ENCODE measurements at regions not wholly inside any gene's neighbourhood (a gene's known extent, or its start where the extent isn't known, plus 50 kb on each side); places are given as distances from the start of the nearest gene placed in this dataset.
A peak's percentile ranks its signal among the peaks of the same experiment; 100 is the strongest.
"Not testable (repeated sequence)": the region's sequence is repeated elsewhere in the genome, so short reads cannot be mapped to it uniquely, and the experiment has no call there.

DNA sequence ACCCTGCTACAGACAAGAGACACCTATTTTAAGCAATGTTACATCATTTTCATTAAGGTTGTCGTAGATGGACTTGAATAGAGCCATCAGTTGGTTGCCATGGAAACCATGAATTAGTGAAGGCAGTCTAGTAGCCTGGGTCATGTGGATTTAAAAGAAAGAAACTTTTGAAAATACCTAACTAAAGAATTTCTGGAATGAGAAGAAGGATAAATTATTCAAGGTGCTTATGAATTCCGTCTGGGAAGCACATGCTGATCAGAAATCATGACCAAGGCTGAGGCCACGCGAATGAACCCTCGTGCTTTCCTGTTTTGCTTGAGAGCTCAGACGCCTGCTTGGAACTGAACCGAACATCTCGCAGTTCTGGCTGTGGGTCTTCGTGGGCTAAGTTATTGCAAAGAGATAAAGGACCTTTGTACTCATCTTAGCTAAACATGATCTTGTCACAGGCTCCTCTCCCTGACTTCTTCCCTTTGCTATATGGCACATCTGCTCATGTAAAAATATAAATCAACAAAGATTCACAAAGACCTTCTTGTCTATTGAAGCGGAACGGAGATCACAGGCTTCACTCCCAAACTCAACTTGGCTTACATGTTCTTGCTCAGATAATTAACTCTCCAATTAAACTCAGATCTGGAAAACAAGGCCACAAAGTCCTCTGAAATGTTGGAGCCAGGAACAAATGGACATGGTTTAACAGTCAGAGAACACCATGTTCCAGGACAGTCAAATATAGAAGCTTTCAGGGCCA is 140.2 kb downstream of the NUFIP1 start:
- peak; percentile 93 for DNase-seq (ENCODE audit: low read depth)

DNA sequence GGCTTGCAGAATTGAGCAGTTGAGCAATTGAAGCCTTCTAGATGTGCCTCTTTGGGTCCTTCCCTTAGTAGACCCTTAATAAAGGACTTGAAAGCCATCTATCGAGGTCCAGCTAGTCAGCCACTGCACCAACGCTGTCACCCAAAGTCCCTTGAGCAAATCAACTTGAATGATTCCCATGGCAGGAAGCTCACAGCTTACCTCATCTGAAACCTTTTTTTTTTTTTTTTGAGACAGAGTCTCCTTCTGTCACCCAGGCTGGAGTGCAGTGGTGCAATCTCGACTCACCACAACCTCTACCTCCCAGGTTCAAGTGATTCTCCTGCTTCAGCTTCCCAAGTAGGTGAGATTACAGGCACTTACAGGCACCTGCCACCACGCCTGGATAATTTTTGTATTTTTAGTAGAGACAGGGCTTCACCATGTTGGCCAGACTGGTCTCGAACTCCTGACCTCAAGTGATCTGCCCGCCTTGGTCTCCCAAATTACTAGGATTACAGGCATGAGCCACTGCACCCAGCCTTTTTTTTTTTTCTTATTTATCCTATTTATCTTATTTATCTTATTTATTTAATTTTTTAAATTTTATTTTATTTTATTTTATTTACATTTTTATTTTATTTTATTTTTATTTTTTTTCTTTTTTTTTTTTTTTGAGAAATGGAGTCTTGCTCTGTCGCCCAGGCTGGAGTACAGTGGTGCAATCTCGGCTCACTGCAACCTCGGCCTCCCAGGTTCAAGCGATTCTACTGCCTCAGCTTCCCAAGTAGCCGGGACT is 143.8 kb downstream of the NUFIP1 start:
- DNase-seq (ENCODE audit: low read depth), result peak; percentile 31

DNA sequence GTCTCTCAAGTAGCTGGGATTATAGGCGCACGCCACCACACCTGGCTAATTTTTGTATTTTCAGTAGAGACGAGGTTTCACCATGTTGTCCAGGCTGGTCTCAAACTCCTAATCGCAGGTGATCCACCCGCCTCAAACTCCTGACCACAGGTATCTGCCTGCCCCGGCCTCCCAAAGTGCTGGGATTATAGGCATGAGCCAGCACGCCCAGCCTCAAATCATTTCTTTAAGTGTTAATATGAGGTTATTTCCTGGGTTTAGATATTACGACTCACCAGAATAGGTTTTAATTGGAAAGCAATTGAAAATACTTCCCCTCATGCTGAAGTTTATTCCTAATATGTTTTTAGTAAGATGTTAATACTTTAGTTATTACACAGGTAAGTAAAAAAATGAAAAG is 144.5 kb downstream of the NUFIP1 start:
- no peak for DNase-seq (ENCODE audit: low read depth)

DNA sequence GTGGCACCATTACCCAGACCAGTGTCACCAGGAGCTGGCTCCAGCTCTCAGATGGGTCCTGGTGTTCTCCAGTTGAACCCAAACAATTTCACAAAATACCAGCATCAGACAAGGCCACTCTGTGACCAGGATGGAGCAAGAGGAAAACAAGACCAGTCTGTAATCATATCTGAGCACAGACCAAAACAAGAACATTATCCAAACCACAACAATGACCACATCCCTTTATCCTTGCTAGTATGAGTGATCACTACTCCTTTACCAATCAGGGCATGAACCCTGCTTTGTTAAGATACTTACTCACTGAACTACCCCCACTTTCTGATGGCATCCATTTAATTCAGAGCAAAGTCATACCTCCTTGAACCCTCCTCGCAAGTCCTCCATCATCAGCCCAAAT is 145.9 kb downstream of the NUFIP1 start:
- peak; percentile 74 for DNase-seq (ENCODE audit: low read depth)

DNA sequence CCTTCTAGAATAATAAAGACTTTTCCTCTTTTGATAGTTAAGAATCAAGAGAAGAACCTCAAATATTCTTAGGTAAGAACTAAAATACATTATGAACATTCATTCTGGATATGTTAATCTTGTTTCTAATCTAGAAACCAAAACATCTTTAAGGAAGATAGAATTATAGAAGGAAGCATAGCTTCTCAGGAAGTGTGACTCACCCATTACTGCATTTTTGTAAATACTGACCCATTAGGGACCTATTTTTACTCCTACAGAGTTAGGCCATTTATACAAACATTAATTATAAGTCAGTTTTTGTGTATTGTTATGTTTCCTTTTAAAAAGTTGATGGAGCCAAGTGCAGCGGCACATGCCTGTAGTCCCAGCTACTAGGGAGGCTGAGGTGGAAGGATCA is 147.1 kb downstream of the NUFIP1 start:
- peak; percentile 57 for DNase-seq (ENCODE audit: low read depth)

DNA sequence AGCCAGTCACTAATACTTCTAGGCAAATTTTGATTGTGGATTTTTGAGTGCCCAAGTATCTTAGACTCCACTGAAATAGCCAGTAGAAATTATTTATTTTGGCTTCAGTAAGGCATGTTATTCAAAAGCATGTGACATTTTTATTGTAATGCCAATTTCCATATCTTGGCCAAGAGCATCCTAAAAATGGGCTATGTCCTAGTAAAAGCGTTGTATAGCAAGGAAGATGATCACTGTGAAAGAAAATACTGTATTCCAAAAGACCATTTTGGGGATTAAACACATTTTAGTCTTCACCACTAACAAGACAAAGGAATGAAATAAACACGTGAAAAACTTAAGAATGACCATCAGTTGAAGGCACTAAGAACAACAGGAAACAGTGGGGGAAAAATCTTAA is 149.1 kb downstream of the NUFIP1 start:
- DNase-seq (ENCODE audit: low read depth), result no peak

DNA sequence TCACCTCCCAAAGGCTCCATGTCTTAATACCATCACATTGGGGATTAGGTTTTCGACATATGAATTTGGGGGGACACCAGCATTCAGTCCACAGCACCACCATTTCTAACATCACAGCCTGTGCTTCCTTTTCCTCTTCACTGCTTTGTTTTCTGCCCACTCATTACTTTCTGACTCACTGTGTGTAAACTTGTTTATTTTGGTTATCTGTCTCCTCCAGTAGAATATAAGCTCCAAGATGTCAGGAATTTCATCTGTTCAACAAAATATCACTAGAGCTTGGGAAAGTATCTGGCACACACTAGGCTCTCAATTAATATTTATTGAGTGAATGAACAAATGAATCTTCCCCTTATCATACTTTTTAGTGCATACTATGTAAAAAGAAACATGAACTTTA is 152.0 kb downstream of the NUFIP1 start:
- peak; percentile 55 for DNase-seq (ENCODE audit: low read depth)

DNA sequence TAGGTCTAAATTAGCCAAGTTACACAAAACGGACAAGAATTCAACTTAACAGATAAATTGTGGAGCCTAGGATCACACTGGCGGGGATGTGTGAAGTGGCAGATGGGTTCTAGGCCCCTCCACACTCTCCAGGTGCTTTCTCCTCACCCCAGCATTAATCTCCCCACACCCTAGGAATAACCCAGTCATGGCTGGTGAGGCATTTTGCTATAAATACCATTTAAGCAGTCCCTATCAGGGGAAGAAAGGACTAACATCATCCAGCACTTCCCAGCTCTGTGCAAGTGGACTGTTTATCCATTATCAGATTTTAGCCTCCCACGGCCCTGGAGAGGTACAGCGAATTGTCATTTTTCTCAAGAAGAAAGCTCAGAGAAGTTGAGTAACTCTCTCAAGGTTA is 154.9 kb downstream of the NUFIP1 start:
- no peak for DNase-seq (ENCODE audit: low read depth)

DNA sequence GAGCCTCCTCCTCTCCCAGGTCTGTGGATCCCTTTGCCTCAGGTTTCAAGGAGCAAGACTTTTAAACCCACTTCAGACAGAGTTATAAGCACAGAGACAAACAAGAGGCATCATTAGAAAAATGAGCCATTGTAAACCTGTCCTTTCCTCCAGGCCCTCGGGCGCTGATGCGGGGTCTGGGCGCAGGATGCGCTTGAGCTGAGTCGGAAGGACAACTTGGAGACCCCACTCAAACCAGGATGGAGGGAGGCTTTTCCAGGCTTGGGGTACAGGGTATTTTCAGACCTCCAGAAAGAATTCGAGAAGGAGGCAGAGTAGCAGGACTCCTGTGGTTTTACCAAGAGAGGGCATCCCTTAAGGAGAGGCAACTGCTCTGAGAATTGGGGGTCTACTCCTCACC is 155.6 kb downstream of the NUFIP1 start:
- no peak for DNase-seq (ENCODE audit: low read depth)

DNA sequence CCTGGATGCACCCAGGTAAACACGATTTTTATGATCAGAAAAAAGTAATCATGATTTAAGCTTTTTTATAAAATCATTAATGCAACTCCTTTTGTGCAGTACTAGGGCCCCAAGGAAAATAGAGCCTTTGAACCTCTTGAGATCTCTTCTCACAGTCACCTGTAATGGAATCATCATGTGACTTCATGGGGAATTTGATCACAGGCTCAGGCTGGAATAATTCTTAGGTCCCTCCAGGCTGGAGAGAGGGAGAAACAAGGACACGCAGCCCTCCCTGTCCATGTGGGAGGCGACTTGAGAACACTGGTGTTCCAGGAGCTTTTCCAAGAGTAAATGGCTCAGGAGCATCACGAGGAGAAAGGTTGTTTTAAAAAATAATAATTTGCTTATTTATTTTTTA is 156.1 kb downstream of the NUFIP1 start:
- no peak for DNase-seq (ENCODE audit: low read depth)

DNA sequence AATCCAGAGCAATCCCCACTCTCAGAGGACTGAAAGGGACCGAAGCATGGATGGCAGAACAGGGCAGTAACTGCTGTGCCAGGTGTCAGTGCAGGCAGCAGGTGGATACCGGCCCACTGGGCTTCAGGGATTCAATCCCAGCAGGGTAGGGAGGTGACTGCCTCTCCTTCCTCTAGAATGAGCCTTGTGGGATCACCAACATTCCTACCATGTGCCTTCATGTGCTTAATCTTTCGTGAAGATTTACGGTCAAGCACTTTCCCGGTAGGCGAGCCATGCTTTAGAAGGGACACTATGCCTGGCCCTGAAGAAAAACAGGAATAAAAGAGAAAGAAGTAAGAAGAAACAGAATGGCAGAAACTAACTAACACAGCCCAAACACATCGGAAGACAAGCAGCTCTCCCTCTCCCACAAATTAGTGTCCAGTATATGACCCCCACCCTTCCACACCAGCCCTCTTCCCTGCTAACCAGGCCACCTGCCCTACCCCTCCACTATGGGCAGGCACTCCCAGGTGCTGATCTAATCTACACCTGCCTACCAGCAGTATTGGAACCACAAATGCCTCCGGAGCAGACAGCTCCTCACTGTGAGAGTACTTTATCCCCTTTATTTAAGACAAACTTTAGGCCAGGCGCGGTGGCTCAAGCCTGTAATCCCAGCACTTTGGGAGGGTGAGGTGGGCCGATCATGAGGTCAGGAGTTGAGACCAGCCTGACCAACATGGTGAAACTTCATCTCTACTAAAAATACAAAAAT is 162.5 kb downstream of the NUFIP1 start:
- no peak for DNase-seq (ENCODE audit: low read depth)

DNA sequence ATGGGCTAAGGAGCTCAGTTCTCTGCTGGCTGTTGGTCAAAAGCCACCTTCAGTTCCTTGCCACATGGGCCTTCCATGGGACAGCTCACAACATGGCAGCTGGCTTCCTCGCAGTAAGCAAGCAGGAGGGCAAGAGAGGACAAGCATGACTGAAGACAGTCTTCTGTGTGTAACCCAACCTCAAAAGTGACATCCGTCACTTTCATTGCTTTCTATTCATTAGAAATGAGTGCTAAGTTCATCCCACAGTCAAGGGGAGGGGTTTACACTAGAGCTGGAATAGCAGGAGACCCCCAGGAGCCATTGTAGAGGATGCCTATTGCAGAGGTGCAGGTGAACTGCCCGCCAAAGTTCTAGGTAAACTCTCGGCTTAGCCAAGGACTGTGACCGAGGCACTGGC is 163.3 kb downstream of the NUFIP1 start:
- no peak for DNase-seq (ENCODE audit: low read depth)

DNA sequence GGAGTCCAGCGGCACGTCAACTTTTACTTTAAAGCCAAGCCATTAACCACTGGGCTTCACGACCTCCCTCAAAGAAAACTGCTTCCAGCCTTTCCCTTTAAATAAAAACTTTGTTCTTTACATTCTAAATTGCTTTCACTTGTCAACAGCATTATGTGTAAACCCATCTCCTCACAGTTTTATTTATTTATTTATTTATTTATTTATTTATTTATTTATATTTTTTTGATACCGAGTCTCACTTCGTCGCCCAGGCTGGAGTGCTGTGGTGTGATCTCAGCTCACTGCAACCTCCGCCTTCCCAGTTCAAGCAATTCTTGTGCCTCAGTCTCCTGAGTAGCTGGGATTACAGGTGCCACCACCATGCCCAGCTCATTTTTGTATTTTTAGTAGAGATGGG is 165.7 kb downstream of the NUFIP1 start:
- not testable (repeated sequence) for DNase-seq (ENCODE audit: low read depth)

DNA sequence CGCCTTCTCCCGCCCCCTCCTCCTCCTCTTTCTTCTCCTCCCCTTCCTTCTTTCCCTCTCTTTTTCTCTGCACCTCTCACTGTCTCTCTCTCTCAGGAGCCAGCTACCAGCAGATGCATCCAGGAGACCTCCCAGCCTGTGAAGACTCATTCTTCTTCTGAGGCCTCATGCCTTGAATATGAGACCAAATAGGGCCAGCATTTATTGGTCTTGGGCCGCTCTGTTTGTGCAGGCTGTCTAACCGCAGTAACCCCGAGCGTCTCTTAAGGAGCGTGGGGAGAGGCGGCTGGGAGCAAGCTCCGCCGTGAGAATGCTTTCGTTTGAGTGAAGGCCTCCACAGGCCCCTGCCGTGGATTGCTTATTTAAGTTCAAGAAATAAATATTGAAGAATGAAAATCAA is 167.0 kb downstream of the NUFIP1 start:
- DNase-seq (ENCODE audit: low read depth), result no peak

DNA sequence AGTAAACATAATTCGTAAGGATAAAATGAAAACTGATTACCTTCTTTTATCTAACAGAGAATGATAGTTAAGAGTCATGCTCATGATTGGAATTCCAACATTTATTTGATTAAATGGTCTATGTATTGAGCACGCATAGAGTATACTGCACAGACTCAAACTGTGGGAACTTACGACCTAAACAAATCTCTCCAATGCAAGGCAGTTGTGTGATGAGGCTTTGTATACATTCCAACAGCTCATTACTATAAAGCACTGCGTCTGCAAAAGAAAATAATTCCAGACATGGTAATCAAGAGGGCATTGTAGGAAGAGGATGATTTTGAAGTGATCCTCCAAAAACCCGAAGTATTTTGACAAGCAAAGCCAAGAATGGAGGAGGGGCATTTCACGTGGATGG is 169.5 kb downstream of the NUFIP1 start:
- DNase-seq (ENCODE audit: low read depth), result no peak

DNA sequence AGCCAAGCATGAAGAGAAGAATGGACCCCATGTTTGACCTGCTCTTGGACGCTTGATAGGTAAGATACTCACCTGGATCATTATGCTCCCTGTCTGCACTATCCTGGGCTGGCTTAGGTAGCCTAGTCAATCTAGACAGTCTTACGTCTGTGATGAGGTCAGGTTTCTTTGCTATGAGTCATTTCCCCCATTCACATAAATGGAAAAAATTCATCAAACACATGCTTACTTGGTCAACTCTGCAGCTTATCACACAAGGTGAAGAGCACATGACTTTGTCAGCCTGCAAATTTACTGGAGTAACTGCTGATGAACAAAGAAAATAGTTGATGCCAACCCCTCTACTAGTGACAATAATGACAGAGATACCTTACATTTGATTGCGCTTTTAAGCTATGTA is 170.0 kb downstream of the NUFIP1 start:
- peak; percentile 91 for DNase-seq (ENCODE audit: low read depth)

DNA sequence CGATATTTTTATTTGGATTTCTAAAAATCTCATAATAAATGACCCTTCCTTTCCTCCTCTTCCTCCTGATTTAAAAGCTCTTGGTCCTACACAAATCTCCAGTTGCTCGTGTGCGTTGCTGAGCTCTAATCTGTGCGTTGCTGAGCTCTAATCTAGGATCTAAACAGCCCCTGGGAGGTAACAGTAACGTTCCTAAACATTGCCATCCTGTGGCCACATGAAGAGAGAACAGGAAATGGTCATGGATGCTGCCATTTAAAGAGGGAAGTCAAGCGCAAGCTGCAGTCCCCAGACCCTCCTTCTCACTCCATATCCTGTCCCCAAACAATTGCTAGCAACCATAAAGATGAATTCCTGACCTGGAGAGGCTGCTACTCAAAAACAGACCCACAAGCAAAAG is 170.8 kb downstream of the NUFIP1 start:
- DNase-seq (ENCODE audit: low read depth), result no peak

DNA sequence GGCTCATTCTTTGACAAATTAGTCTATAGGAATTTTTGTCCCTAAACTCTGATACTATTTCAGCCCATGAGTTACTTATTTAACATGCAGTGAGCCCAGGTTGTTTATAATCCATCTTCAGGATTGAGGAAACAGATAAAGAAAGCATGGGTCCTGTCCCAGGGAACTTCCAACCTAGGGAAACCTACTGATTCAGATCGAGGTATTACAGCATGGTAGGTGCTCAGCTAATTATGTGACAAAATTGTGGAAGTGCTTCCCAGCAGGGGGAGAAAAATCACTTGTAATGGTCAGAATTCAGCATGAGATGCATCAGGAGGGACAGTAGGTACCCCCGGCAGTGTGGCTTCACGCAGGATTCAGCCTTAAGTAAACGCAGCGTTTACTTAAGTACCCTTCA is 171.3 kb downstream of the NUFIP1 start:
- DNase-seq (ENCODE audit: low read depth), result no peak

DNA sequence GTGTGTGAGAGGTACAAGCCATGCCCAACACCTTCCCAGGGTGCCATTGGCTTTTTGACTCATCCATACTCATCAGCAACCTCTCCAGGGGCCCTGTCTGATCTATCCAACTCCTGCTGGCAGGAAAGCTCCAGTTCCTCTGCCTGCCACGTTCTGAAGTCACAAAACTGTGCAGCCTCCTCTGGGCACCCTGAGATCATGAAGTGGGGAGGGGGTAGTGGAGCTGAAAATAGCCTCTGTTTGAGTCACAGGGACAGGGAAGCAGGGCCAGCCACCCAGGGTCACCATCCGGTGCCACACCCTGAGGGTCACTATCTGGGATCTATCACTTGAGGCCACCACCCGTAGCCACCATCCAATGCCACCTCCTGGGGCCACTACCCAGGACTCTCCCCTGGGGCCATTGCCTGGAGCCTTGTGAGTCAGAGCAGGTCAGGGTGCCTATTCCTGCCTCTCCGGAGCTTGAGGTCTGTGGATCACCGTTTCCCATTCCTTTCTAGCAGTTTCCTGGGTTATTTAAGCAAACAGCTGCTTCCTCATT is 172.1 kb downstream of the NUFIP1 start:
- DNase-seq (ENCODE audit: low read depth), result peak; percentile 76

DNA sequence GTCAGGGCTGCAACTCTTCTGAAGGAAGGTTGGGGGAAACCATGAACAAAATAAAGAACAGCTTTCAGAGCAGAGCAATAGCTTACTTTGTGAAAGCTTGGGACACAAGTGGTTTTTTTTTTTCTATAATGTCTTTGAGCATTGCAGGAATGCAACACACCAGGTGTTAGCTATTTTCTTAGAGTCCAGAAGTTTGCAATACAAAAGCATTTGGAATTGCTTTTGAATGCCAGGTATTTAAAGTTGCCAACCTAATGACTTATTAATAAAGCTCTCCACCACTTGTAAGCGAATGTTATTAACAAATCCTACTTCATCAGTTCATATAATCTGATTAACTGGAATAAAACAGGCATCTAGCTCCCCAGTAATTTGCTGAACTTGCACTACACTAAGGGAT is 172.6 kb downstream of the NUFIP1 start:
- peak; percentile 57 for DNase-seq (ENCODE audit: low read depth)

DNA sequence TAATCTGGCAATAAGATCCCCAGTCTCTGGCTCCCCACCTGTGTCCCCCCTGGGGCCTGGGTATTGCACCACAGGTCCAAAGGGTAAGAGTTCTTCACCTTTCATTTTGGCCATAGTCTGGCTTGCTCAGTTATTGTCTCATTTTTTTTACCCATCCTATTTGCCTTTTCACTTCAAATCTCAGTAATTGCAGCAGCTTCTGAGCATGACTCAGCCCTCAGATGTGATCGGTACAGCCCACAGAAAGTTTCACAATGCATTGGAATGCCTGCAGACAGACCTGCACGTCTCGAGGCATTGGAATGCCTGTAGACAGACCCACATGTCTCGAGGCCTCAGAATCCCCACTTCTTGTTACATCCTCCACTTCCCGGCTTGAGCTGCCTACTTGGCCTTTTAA is 173.6 kb downstream of the NUFIP1 start:
- peak; percentile 98 for DNase-seq (ENCODE audit: low read depth)

DNA sequence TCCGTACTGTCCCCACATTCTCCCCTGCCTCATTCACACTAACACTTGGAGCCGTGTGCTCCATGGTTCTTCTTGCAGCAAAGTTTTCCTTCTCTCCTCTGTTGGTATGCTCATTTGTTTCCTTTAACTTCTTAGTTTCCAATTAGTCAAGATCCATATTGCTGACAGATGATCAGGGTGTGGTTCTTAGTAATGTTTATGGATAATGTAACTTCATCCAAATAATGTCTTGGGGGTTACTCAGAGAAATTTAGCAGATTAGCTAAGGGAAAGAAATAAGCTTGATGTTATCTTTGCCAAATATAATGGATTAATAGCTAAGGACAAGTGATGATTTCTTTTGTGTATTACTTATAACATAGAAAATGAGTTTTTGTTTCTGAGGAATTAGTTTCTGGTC is 174.4 kb downstream of the NUFIP1 start:
- DNase-seq (ENCODE audit: low read depth), result no peak
